UCSD-AML1 (cell line): ENCODE measurements at regions not wholly inside any gene's neighbourhood (a gene's known extent, or its start where the extent isn't known, plus 50 kb on each side); places are given as distances from the start of the nearest gene placed in this dataset.

ENCODE experiments used
- DNase-seq: peaks from one replicate; lab custom pipeline; 2025; ENCODE audit not compliant: unreplicated experiment; lab: John Stamatoyannopoulos, UW

GRCh38 chr12:11946161-11946560 is 124.6 kb upstream of the BCL2L14 start:
- DNase-seq, result no peak

- DNase-seq, result peak; percentile 33
These were observed 123.5 kb upstream of the BCL2L14 start for GRCh38 chr12:11947213-11947612.

GRCh38 chr12:11949738-11950411 is 120.9 kb upstream of the BCL2L14 start:
- DNase-seq, result no peak

GRCh38 chr12:11951209-11951608 is 119.5 kb upstream of the BCL2L14 start:
- DNase-seq, result no peak

GRCh38 chr12:11953523-11953922 is 117.2 kb upstream of the BCL2L14 start:
- no peak for DNase-seq

GRCh38 chr12:11954181-11954580 is 116.6 kb upstream of the BCL2L14 start:
- peak; percentile 28 for DNase-seq

GRCh38 chr12:11958221-11959091 is 112.3 kb upstream of the BCL2L14 start:
- peak; percentile 33 for DNase-seq

- no peak for DNase-seq
These were observed 111.5 kb upstream of the BCL2L14 start for GRCh38 chr12:11959117-11959823.

GRCh38 chr12:11960646-11961045 is 110.1 kb upstream of the BCL2L14 start:
- no peak for DNase-seq

GRCh38 chr12:11961686-11962085 is 109.1 kb upstream of the BCL2L14 start:
- DNase-seq, result no peak

- DNase-seq, result no peak
These were observed 107.9 kb upstream of the BCL2L14 start for GRCh38 chr12:11962860-11963259.

- no peak for DNase-seq
These were observed 106.8 kb upstream of the BCL2L14 start for GRCh38 chr12:11963841-11964471.

GRCh38 chr12:11965258-11965910 is 105.4 kb upstream of the BCL2L14 start:
- DNase-seq, result no peak

- no peak for DNase-seq
These were observed 103.2 kb upstream of the BCL2L14 start for GRCh38 chr12:11967376-11968047.

- no peak for DNase-seq
These were observed 102.7 kb upstream of the BCL2L14 start for GRCh38 chr12:11968048-11968383.

- no peak for DNase-seq
These were observed 102.2 kb upstream of the BCL2L14 start for GRCh38 chr12:11968516-11968915.

- DNase-seq, result no peak
These were observed 101.1 kb upstream of the BCL2L14 start for GRCh38 chr12:11969437-11970154.

GRCh38 chr12:11970155-11970520 is 100.6 kb upstream of the BCL2L14 start:
- DNase-seq, result no peak

GRCh38 chr12:11973396-11973795 is 97.3 kb upstream of the BCL2L14 start:
- no peak for DNase-seq

GRCh38 chr12:11976005-11976404 is 94.7 kb upstream of the BCL2L14 start:
- DNase-seq, result no peak
